AG04450 (cell line): ENCODE measurements at regions not wholly inside any gene's neighbourhood (a gene's known extent, or its start where the extent isn't known, plus 50 kb on each side); places are given as distances from the start of the nearest gene placed in this dataset.

ENCODE experiments used
- CTCF ChIA-PET: fragments of 300-600, 350-600 bp; formaldehyde crosslinking; extraction: SDS; loops from one replicate; lab custom pipeline; 2022; ENCODE audit warnings: antibody characterized with exemption, inconsistent platforms; lab: Charles Lee
- POLR2A ChIA-PET: fragments of 350-600 bp; formaldehyde crosslinking; extraction: SDS; loops from one replicate; lab custom pipeline; 2021; ENCODE audit warnings: antibody characterized with exemption, inconsistent platforms; lab: Yijun Ruan, JAX
- DNase-seq: peaks from one replicate; pipeline ENCODE4 v3.0.0-alpha.2; 2011; ENCODE audit warnings: low read depth, low spot score
- H3K27ac ChIP-seq: one replicate; pipeline ENCODE4 v1.5.1; 2012; ENCODE audit warnings: low read depth, low read length, control low read depth
- H3K27me3 ChIP-seq: one replicate; pipeline ENCODE4 v1.6.0; 2012; ENCODE audit warnings: low read length; ENCODE audit not compliant: control insufficient read depth, insufficient read depth
- H3K4me3 ChIP-seq: 2 replicates; pipeline ENCODE4 v1.5.1; 2011; ENCODE audit warnings: mild to moderate bottlenecking, low read depth, low read length, control low read depth
- H3K9me3 ChIP-seq: 2 replicates; pipeline ENCODE4 v1.5.1; 2012; ENCODE audit warnings: low read length; ENCODE audit not compliant: control insufficient read depth, insufficient read depth
- TF ChIP-seq, protein P1 (sequence below): IDR thresholded peaks from 2 replicates; pipeline ENCODE4 v1.5.1; 2011; ENCODE audit warnings: low read depth, low read length, control low read depth, inconsistent platforms

DNA sequence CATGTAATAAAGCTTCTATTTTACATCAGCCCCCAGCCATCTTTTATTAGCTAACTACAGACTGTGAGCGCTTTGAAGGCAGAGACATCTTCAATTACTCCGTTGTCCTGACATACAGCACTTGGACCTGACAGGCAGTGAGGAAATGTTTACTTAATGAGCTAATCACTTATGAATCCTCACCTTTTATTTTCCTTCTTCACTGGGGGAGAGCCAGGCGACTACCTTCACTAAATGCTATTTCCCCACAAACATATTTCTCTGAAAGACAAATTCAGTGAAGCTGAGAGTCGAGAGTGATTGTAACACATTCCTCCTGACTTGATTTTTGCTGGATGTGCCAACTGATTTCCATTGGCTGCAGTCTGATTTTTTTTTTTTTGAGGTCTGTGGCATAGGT, 192.1 kb upstream of the CLINT1 start:
- TF ChIP-seq, protein P1, sequence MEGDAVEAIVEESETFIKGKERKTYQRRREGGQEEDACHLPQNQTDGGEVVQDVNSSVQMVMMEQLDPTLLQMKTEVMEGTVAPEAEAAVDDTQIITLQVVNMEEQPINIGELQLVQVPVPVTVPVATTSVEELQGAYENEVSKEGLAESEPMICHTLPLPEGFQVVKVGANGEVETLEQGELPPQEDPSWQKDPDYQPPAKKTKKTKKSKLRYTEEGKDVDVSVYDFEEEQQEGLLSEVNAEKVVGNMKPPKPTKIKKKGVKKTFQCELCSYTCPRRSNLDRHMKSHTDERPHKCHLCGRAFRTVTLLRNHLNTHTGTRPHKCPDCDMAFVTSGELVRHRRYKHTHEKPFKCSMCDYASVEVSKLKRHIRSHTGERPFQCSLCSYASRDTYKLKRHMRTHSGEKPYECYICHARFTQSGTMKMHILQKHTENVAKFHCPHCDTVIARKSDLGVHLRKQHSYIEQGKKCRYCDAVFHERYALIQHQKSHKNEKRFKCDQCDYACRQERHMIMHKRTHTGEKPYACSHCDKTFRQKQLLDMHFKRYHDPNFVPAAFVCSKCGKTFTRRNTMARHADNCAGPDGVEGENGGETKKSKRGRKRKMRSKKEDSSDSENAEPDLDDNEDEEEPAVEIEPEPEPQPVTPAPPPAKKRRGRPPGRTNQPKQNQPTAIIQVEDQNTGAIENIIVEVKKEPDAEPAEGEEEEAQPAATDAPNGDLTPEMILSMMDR = no peak
- ChIA-PET POLR2A (no interaction called here), CTCF (no interaction called here)
- Histone ChIP-seq H3K27ac (no peak overlapping the region), H3K9me3 (no peaks in the 10 kb centered on the region), H3K27me3 (no peaks in the 10 kb centered on the region), H3K4me3 (no peak overlapping the region)
- DNase-seq = no peak

DNA sequence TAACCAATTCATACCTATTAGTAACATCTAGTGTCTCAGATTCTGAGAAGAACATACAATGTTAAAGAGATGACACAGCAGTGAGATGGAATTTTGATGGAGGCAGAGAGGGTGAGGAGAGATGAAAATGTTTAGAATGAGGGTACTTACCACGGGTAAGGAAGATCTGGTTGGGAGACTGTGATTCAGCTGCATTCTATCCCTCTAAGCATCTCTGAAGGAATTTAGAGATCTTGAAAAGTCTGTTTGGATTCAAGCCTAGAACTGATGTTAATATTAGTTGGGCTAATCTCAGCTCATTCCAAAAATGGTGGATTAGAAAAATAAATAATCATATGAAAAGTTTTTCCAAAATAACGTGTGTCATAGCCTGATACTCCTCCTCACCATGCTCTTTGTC, 191.5 kb upstream of the CLINT1 start:
- no peak overlapping the region for H3K4me3 ChIP-seq
- POLR2A ChIA-PET = no interaction called here
- no peak for DNase-seq

DNA sequence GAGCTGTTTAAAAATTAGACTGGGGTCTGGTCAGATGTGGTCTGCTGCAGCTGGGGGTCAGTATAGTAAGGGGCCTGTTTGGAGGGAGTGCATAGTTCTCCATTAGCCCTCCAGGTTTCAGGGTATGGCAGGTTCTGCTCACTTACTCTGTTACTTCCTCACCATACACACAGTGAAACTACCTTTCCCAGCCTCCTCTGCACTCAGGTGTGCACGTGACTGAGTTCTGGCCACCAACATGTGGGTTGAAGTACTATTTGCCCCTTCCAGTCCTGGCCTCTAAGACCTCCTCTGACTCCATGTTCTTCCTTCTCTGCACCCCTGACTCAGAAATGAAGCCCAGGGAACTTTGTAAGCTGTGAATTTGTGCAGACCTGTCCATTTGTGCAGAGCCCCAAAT, 190.5 kb upstream of the CLINT1 start:
- CTCF ChIA-PET = interaction anchor here (0.6 to 1.1 kb wide), 2 partner anchors 26 to 51 kb away, joined by 4 to 6 read pairs; no protein-coding TSS in a partner anchor
- no peak for DNase-seq
- POLR2A ChIA-PET = no interaction called here
- Histone ChIP-seq H3K27me3 (no peaks in the 10 kb centered on the region), H3K4me3 (no peak overlapping the region), H3K27ac (no peak overlapping the region), H3K9me3 (no peaks in the 10 kb centered on the region)
- TF ChIP-seq, protein P1 = no peak

More for the DNA sequence above, 191.5 kb upstream of the CLINT1 start:
- Histone ChIP-seq H3K27ac (no peak overlapping the region), H3K27me3 (no peaks in the 10 kb centered on the region), H3K9me3 (no peaks in the 10 kb centered on the region)
- TF ChIP-seq, protein P1 = no peak
- CTCF ChIA-PET = interaction anchor here (1.1 kb wide), 1 partner anchor 25 kb away, joined by 6 read pairs; no protein-coding TSS in a partner anchor

DNA sequence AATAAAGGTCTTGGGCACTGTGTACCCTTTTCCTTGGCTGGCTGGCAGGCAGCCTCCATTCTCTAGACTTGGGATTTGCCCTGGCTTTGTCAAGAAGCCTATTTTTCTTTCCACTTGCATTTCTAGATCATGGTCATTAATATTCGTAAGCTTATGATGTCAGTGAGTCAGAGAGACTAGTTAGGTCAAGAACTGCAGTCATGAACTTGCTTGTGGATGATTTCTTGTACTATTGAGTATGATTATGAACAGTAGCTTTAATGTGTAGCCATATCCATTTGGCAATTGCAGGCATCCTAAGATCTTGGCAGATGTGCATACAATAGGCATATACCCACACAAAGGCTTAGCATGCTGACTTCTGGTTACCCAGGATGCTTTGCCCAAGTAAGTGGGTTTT, 186.8 kb upstream of the CLINT1 start:
- TF ChIP-seq, protein P1 = no peak
- H3K27ac ChIP-seq = no peak overlapping the region
- POLR2A ChIA-PET = no interaction called here
- H3K9me3 ChIP-seq = no peaks in the 10 kb centered on the region
- H3K27me3 ChIP-seq = no peaks in the 10 kb centered on the region
- CTCF ChIA-PET = interaction anchor here (1.0 kb wide), 1 partner anchor 30 kb away, joined by 9 read pairs; no protein-coding TSS in a partner anchor
- DNase-seq = no peak
- H3K4me3 ChIP-seq = no peak overlapping the region

DNA sequence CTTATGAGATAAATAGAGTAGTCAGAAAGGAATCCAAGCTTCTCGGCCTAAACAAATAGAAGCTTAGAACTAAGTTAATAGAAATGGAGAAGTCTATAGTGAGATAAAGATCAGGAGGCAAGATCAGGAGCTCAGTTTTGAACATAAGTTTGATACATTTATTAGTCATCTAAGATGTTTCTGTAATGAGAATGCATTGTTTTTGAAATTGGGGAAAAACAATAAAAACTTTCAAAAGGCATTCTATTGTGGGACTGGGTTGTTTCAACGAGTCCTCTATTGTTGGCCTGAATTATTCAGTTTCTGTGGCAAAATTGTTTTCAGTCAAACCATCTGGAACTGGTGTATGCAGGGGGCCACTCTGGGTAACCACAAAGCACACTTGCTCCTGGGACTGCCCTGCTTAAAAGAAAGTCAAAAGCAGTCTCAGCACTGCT, 181.0 kb upstream of the CLINT1 start:
- ChIA-PET CTCF (interaction anchor here (1.5 kb wide), 1 partner anchor 10 kb away, joined by 3 read pairs; no protein-coding TSS in a partner anchor), POLR2A (no interaction called here)
- Histone ChIP-seq H3K9me3 (no peaks in the 10 kb centered on the region; the same call in 1 of the 2 replicates), H3K27ac (no peak overlapping the region), H3K4me3 (no peak overlapping the region), H3K27me3 (no peaks in the 10 kb centered on the region)
- TF ChIP-seq, protein P1 = no peak
- DNase-seq = no peak
